Smooth muscle cell (in vitro differentiated cells): ENCODE measurements at regions not wholly inside any gene's neighbourhood (a gene's known extent, or its start where the extent isn't known, plus 50 kb on each side); places are given as distances from the start of the nearest gene placed in this dataset.
A peak's percentile ranks its signal among the peaks of the same experiment; 100 is the strongest.

Experiments used
- DNase-seq: peaks from one replicate; lab custom pipeline; 2025; ENCODE audit not compliant: unreplicated experiment; lab: John Stamatoyannopoulos, UW
- H2AFZ ChIP-seq: fragments of 200-600 bp; sonication (generic); 2 replicates; pipeline ENCODE4 v1.6.0; 2016; ENCODE audit warnings: antibody characterized with exemption, low read depth, mild to moderate bottlenecking
- H3F3A ChIP-seq: fragments of 200-600 bp; sonication (generic); 2 replicates; pipeline ENCODE4 v1.6.0; 2017; ENCODE audit warnings: antibody characterized with exemption, low read depth
- H3K27ac ChIP-seq: fragments of 200-600 bp; sonication (generic); 2 replicates; pipeline ENCODE4 v1.5.1; 2016; ENCODE audit warnings: low read depth, mild to moderate bottlenecking
- H3K27me3 ChIP-seq: fragments of 200-600 bp; sonication (generic); 2 replicates; pipeline ENCODE4 v1.6.1; 2016; ENCODE audit warnings: low read depth, mild to moderate bottlenecking
- H3K36me3 ChIP-seq: fragments of 200-600 bp; sonication (generic); 2 replicates; pipeline ENCODE4 v1.5.1; 2016; ENCODE audit warnings: low read depth
- H3K4me1 ChIP-seq: fragments of 200-600 bp; sonication (generic); 2 replicates; pipeline ENCODE4 v1.5.1; 2016; ENCODE audit warnings: low read depth
- H3K4me2 ChIP-seq: fragments of 200-600 bp; sonication (generic); 2 replicates; pipeline ENCODE4 v1.6.0; 2016; ENCODE audit warnings: mild to moderate bottlenecking
- H3K4me3 ChIP-seq: fragments of 200-600 bp; sonication (generic); 2 replicates; pipeline ENCODE4 v1.5.1; 2016; ENCODE audit warnings: mild to moderate bottlenecking
- H3K79me2 ChIP-seq: fragments of 200-600 bp; sonication (generic); 2 replicates; pipeline ENCODE4 v1.6.0; 2016; ENCODE audit warnings: low read depth, mild to moderate bottlenecking
- H3K9ac ChIP-seq: fragments of 200-600 bp; sonication (generic); 2 replicates; pipeline ENCODE4 v1.6.0; 2016; ENCODE audit warnings: low read depth
- H3K9me3 ChIP-seq: fragments of 200-600 bp; sonication (generic); replicated peaks from 2 replicates; pipeline ENCODE4 v1.5.1; 2016; ENCODE audit warnings: low read depth
- H4K20me1 ChIP-seq: fragments of 200-600 bp; sonication (generic); 2 replicates; pipeline ENCODE4 v1.6.0; 2016; ENCODE audit warnings: low read depth
- WGBS: methylation state at CpG from one replicate; pipeline ENCODE4 v1.1.7; 2016; ENCODE audit warnings: low lambda C conversion rate; 5-methylcytosine and 5-hydroxymethylcytosine counted together
- TF ChIP-seq, protein P1 (sequence below): fragments of 200-600 bp; sonication (generic); IDR thresholded peaks from 2 replicates; pipeline ENCODE4 v1.5.1; 2017; ENCODE audit warnings: borderline replicate concordance, mild to moderate bottlenecking, antibody characterized with exemption; ENCODE audit not compliant: insufficient read depth, poor library complexity, severe bottlenecking

DNA sequence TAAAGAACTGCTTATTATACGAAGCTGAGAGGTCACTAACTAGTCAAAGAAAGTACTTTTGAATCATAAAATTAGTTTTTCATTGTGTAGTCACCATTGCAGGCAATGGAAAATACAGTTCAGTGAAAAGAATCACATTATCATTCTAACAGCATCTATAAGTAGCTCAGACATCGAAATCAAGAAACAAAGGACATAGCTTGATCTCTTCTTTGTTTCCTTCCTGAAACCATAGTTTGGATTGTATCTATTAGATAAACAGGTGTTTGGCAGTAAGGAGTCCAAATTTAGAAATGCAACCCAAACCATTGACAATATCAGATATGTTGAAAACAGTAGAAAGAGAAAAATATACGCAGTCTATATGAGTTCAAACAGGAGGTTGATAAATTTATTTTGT, 697.3 kb downstream of the TFAP2A start:
- H3K79me2 ChIP-seq = no peaks in the 10 kb centered on the region
- no peaks in the 10 kb centered on the region for H4K20me1 ChIP-seq
- no peaks in the 10 kb centered on the region for H3K36me3 ChIP-seq
- no peak overlapping the region for H3K4me2 ChIP-seq
- no peak overlapping the region for H2AFZ ChIP-seq
- H3K4me3 ChIP-seq = no peak overlapping the region
- H3F3A ChIP-seq = no peaks in the 10 kb centered on the region
- whole genome bisulfite sequencing = 84% methylated on average over 3 of the region's 3 CpGs
- no peak for DNase-seq
- H3K27ac ChIP-seq = no peak overlapping the region
- H3K4me1 ChIP-seq = no peaks in the 10 kb centered on the region
- TF ChIP-seq, protein P1, sequence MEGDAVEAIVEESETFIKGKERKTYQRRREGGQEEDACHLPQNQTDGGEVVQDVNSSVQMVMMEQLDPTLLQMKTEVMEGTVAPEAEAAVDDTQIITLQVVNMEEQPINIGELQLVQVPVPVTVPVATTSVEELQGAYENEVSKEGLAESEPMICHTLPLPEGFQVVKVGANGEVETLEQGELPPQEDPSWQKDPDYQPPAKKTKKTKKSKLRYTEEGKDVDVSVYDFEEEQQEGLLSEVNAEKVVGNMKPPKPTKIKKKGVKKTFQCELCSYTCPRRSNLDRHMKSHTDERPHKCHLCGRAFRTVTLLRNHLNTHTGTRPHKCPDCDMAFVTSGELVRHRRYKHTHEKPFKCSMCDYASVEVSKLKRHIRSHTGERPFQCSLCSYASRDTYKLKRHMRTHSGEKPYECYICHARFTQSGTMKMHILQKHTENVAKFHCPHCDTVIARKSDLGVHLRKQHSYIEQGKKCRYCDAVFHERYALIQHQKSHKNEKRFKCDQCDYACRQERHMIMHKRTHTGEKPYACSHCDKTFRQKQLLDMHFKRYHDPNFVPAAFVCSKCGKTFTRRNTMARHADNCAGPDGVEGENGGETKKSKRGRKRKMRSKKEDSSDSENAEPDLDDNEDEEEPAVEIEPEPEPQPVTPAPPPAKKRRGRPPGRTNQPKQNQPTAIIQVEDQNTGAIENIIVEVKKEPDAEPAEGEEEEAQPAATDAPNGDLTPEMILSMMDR = no peak
- H3K9me3 ChIP-seq = no peaks in the 10 kb centered on the region
- no peak overlapping the region for H3K9ac ChIP-seq
- H3K27me3 ChIP-seq = no peaks in the 10 kb centered on the region

DNA sequence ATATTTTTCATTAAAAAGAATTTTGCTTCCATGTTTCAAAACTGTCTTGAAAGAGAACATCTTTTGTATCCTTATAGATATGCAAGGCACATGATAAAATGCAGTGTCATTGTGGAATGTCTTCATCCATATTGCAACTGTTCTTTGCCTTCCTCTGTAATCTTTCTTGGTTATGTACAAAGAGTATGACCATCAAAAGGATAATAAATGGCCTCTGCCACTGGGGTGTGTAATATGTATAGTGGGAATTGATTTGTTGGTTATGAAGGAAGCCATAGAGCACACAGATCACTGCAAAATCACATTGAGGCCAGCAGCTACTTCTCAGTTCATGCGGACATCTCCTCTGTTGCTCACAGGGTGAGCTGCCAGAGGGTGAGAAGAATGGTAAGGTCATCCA, 703.5 kb downstream of the TFAP2A start:
- H3K36me3 ChIP-seq = no peaks in the 10 kb centered on the region
- TF ChIP-seq, protein P1 = no peak
- peak overlapping the region; percentile 26 for H2AFZ ChIP-seq
- H3K9me3 ChIP-seq = no peaks in the 10 kb centered on the region
- H3F3A ChIP-seq = no peaks in the 10 kb centered on the region
- H3K79me2 ChIP-seq = no peaks in the 10 kb centered on the region
- 89% methylated on average over 1 of the region's 1 CpG for WGBS
- peaks cover 10% of the 10 kb centered on the region for H3K4me1 ChIP-seq
- H3K27me3 ChIP-seq = no peaks in the 10 kb centered on the region
- no peak for DNase-seq
- peak overlapping the region; percentile 49 for H3K4me2 ChIP-seq
- H3K9ac ChIP-seq = no peak overlapping the region
- H3K4me3 ChIP-seq = no peak overlapping the region
- H4K20me1 ChIP-seq = no peaks in the 10 kb centered on the region
- no peak overlapping the region for H3K27ac ChIP-seq

DNA sequence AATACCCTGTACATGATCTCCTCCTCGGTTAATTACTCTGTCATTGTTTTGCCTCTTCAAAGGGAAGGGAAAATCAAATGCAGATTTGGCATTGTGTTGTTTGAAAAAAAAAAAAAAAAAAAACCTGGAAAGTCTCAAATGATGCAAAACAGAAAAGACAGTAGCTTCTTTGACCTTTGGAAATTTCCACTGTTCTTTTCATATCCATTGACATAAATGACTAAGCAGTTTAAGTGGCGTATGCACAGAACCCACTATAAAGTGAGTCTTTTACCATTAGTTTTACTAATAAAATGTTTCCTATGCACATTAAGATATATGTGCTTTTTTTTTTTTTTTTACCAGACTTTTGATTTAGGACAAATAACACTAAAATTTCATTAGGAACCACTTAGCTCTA, 704.3 kb downstream of the TFAP2A start:
- H3K9me3 ChIP-seq = no peaks in the 10 kb centered on the region
- WGBS = 49% methylated on average over 2 of the region's 2 CpGs
- no peaks in the 10 kb centered on the region for H3K36me3 ChIP-seq
- H2AFZ ChIP-seq = peak overlapping the region; percentile 26
- H3K4me1 ChIP-seq = peaks cover 10% of the 10 kb centered on the region
- H3K4me2 ChIP-seq = peak overlapping the region; percentile 49
- DNase-seq = no peak
- no peaks in the 10 kb centered on the region for H3F3A ChIP-seq
- peak overlapping the region; percentile 17 for H3K27ac ChIP-seq
- H3K4me3 ChIP-seq = no peak overlapping the region
- H4K20me1 ChIP-seq = no peaks in the 10 kb centered on the region
- no peaks in the 10 kb centered on the region for H3K27me3 ChIP-seq
- H3K79me2 ChIP-seq = no peaks in the 10 kb centered on the region
- TF ChIP-seq, protein P1 = no peak
- H3K9ac ChIP-seq = no peak overlapping the region

DNA sequence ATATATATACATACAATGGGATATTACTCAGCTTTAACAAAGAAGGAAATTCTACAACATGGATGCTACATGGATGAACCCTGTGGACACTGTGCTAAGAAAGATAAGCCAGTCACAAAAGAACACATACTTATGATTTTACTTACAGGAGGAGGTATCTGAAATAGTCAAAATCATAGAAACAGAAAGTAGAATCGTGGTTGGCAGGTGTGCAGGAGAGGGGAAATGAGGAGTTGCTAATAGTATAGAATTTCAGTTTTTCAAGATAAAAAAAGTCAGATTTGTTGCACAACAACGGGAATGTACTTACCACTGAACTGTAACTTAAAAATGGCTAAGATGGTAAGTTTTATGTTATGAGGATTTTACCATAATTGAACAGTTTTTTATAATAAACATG, 706.3 kb downstream of the TFAP2A start:
- DNase-seq = no peak
- no peak overlapping the region for H3K9ac ChIP-seq
- no peaks in the 10 kb centered on the region for H3K79me2 ChIP-seq
- H3K27me3 ChIP-seq = no peaks in the 10 kb centered on the region
- peaks cover 10% of the 10 kb centered on the region for H3K4me1 ChIP-seq
- no peaks in the 10 kb centered on the region for H3K9me3 ChIP-seq
- H3K27ac ChIP-seq = no peak overlapping the region
- no peak overlapping the region for H3K4me2 ChIP-seq
- H3K4me3 ChIP-seq = no peak overlapping the region
- H3F3A ChIP-seq = no peaks in the 10 kb centered on the region
- H4K20me1 ChIP-seq = no peaks in the 10 kb centered on the region
- H2AFZ ChIP-seq = no peak overlapping the region
- H3K36me3 ChIP-seq = no peaks in the 10 kb centered on the region
- 100% methylated on average over 2 of the region's 2 CpGs for whole genome bisulfite sequencing
- TF ChIP-seq, protein P1 = no peak
